OCI-LY1 (cell line): ENCODE measurements at regions not wholly inside any gene's neighbourhood (a gene's known extent, or its start where the extent isn't known, plus 50 kb on each side); places are given as distances from the start of the nearest gene placed in this dataset.

Experiments used
- EZH2 ChIP-seq: fragments of 200-600 bp; sonication (generic), shearing (Covaris generic); IDR thresholded peaks from 2 replicates; pipeline ENCODE4 v1.8.0; 2017; ENCODE audit warnings: borderline replicate concordance, mixed run types, mild to moderate bottlenecking, antibody characterized with exemption, low read length, moderate library complexity, mixed read lengths
- TF ChIP-seq, protein P1 (sequence below): fragments of 200-600 bp; sonication (generic), shearing (Covaris generic); IDR thresholded peaks from 2 replicates; pipeline ENCODE4 v1.5.1; 2017; ENCODE audit warnings: mild to moderate bottlenecking, antibody characterized with exemption, low read length, moderate library complexity, mixed read lengths

DNA sequence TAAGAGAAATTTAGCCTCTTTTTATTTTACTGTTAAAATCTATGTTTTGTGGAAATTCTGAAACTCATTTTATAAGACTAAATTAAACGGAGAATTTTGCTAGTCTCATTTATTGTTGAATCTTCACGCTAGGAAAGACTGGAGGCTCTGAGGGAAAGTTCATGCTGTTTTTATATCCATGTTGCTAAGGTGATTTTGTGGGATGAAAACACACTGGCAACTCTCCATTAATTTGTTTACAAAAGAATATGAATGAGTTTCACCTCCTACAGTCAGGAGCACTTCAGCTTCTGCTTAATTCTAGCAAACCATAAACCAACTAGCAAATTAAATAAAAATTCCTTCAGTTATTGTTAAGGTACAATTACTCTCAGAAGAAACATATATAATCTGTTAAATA, 195.4 kb downstream of the RAP2B start:
- TF ChIP-seq, protein P1, sequence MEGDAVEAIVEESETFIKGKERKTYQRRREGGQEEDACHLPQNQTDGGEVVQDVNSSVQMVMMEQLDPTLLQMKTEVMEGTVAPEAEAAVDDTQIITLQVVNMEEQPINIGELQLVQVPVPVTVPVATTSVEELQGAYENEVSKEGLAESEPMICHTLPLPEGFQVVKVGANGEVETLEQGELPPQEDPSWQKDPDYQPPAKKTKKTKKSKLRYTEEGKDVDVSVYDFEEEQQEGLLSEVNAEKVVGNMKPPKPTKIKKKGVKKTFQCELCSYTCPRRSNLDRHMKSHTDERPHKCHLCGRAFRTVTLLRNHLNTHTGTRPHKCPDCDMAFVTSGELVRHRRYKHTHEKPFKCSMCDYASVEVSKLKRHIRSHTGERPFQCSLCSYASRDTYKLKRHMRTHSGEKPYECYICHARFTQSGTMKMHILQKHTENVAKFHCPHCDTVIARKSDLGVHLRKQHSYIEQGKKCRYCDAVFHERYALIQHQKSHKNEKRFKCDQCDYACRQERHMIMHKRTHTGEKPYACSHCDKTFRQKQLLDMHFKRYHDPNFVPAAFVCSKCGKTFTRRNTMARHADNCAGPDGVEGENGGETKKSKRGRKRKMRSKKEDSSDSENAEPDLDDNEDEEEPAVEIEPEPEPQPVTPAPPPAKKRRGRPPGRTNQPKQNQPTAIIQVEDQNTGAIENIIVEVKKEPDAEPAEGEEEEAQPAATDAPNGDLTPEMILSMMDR = no peak
- TF ChIP-seq EZH2 = no peak
